ENCODE measurements at regions not wholly inside any gene's neighbourhood (a gene's known extent, or its start where the extent isn't known, plus 50 kb on each side); places are given as distances from the start of the nearest gene placed in this dataset.

GRCh38 chr22:48841881-48842582 lies 985.6 kb downstream of the BRD1 start:
- H3K27ac ChIP-seq: no peak overlapping the region
- TF ChIP-seq ZFX (IDR thresholded peaks at IDR 0.05; ENCODE audit: borderline replicate concordance): no peak
- TF ChIP-seq, protein P1, sequence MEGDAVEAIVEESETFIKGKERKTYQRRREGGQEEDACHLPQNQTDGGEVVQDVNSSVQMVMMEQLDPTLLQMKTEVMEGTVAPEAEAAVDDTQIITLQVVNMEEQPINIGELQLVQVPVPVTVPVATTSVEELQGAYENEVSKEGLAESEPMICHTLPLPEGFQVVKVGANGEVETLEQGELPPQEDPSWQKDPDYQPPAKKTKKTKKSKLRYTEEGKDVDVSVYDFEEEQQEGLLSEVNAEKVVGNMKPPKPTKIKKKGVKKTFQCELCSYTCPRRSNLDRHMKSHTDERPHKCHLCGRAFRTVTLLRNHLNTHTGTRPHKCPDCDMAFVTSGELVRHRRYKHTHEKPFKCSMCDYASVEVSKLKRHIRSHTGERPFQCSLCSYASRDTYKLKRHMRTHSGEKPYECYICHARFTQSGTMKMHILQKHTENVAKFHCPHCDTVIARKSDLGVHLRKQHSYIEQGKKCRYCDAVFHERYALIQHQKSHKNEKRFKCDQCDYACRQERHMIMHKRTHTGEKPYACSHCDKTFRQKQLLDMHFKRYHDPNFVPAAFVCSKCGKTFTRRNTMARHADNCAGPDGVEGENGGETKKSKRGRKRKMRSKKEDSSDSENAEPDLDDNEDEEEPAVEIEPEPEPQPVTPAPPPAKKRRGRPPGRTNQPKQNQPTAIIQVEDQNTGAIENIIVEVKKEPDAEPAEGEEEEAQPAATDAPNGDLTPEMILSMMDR (IDR thresholded peaks at IDR 0.05): peak; percentile 42

GRCh38 chr22:48840112-48840949 lies 987.3 kb downstream of the BRD1 start:
- TF ChIP-seq ZFX (IDR thresholded peaks at IDR 0.05; ENCODE audit: borderline replicate concordance): no peak
- TF ChIP-seq, protein P1 (IDR thresholded peaks at IDR 0.05): no peak
- no peak overlapping the region for H3K27ac ChIP-seq

DNA sequence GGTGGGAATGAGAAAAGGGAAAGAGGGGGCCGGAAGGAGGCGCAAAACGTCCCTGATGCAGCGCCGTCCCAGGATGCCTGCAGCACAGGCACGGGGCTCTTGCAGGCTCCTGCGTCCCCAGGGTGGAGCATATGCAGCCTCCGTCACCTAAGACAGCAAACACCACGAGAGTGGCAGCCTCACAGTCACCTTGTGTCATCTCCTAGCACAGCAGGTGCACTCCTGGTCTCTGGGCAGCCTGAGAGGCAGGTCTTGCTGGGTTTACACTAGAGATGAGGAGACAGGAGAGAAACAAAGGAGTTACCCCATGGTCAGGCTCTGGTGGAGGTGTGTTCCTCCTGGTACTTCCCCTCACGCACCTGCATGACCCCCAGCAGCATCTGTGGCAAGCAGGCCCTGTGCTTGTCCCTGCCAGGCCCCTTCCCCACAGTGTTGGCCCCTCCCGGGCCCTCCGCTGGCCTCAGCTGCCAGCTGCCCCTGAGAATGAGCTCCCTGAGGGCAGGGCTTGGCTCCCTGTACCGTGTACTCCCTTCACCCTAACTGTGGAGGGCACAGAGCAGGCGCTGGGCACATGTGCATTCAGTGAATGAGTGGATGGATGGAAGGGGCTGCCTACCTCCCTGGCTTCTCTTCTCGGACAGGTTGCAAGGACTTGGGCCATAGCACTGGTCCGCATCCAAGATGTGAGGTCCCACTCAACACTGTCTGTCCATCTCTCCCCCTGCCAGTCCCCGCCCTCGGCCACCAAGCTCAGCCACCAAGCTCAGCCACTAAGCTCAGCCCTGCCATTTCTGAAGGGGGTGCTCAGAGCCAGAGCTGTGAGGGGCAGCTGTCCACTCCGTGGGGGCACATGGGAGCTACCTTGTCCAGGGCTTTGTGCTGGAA lies 988.6 kb downstream of the BRD1 start:
- H3K27ac ChIP-seq: no peak overlapping the region
- TF ChIP-seq, protein P1 (IDR thresholded peaks at IDR 0.05): no peak
- TF ChIP-seq ZFX (IDR thresholded peaks at IDR 0.05; ENCODE audit: borderline replicate concordance): no peak

GRCh38 chr22:48838376-48838775 lies 989.3 kb downstream of the BRD1 start:
- TF ChIP-seq, protein P1 (IDR thresholded peaks at IDR 0.05): no peak
- TF ChIP-seq ZFX (IDR thresholded peaks at IDR 0.05; ENCODE audit: borderline replicate concordance): no peak
- no peak overlapping the region for H3K27ac ChIP-seq

GRCh38 chr22:48837341-48837935 lies 990.2 kb downstream of the BRD1 start:
- no peak for TF ChIP-seq ZFX (IDR thresholded peaks at IDR 0.05; ENCODE audit: borderline replicate concordance)
- TF ChIP-seq, protein P1 (IDR thresholded peaks at IDR 0.05): no peak

DNA sequence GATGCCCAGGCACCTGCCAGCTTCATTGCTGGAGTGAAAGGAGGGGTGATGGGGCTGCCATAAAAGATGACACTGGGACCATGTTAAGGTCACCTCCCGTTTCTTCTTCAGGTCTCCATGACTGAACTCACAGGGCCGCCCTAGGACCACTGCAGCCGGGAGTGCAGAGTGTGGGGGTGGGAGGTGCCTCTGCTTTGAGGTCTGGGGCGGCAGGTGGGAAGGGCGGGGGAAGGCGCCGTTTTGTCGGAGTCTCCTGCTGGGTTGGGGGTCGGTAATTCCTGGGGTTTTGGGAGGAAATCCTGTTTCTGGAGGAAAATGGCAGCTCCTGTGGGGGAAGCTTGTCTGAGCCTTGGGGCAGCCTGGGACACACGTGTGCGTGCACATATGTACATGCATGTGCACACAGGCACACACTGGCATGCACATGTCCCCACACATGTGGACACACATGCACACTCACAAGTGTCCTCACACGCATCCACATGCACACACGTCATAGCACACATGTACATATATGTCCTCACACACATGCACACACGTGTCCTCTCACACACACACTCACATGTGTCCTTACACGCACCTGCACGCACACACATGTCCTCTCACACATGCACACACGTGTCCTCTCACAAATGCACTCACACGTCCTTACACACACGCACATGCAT lies 990.9 kb downstream of the BRD1 start:
- no peak overlapping the region for H3K27ac ChIP-seq
- no peak for TF ChIP-seq ZFX (IDR thresholded peaks at IDR 0.05; ENCODE audit: borderline replicate concordance)
- TF ChIP-seq, protein P1 (IDR thresholded peaks at IDR 0.05): no peak

More at GRCh38 chr22:48837341-48837935, 990.2 kb downstream of the BRD1 start:
- no peak overlapping the region for H3K27ac ChIP-seq
